GM23338 (cell line): ENCODE measurements at regions not wholly inside any gene's neighbourhood (a gene's known extent, or its start where the extent isn't known, plus 50 kb on each side); places are given as distances from the start of the nearest gene placed in this dataset.

Experiments
- ATAC-seq: fragments of 200-7000 bp; cut with Tn5 transposase; 3 replicates; pipeline ENCODE4 v1.9.1; 2020
- DNase-seq: peaks from one replicate; pipeline ENCODE4 v3.0.0-alpha.2; 2015; ENCODE audit warnings: low spot score
- H2AFZ ChIP-seq: fragments of 200-600 bp; sonication (generic); 2 replicates; pipeline ENCODE4 v1.8.0; 2016; ENCODE audit warnings: antibody characterized with exemption, mild to moderate bottlenecking, moderate library complexity
- H3F3A ChIP-seq: fragments of 200-600 bp; sonication (generic); replicated peaks from 2 replicates; pipeline ENCODE4 v1.8.0; 2017; ENCODE audit warnings: antibody characterized with exemption, mixed run types, low read depth
- H3K27ac ChIP-seq: fragments of 200-600 bp; sonication (generic); 2 replicates; pipeline ENCODE4 v1.6.1; 2016; ENCODE audit warnings: low read depth
- H3K27me3 ChIP-seq: fragments of 200-600 bp; sonication (generic); 2 replicates; pipeline ENCODE4 v1.8.0; 2016; ENCODE audit warnings: mild to moderate bottlenecking, mixed run types, moderate library complexity; ENCODE audit not compliant: insufficient read depth
- H3K36me3 ChIP-seq: fragments of 200-600 bp; sonication (generic); 2 replicates; pipeline ENCODE4 v1.8.0; 2016; ENCODE audit warnings: mild to moderate bottlenecking; ENCODE audit not compliant: insufficient read depth
- H3K4me1 ChIP-seq: fragments of 200-600 bp; sonication (generic); 2 replicates; pipeline ENCODE4 v1.8.0; 2016; ENCODE audit warnings: mild to moderate bottlenecking, moderate library complexity; ENCODE audit not compliant: insufficient read depth
- H3K4me2 ChIP-seq: fragments of 200-600 bp; sonication (generic); 2 replicates; pipeline ENCODE4 v1.7.1; 2017; ENCODE audit warnings: mixed run types
- H3K4me3 ChIP-seq: fragments of 200-600 bp; sonication (generic); 2 replicates; pipeline ENCODE4 v1.6.1; 2016; ENCODE audit warnings: mixed run types
- H3K79me2 ChIP-seq: fragments of 200-600 bp; sonication (generic); replicated peaks from 2 replicates; pipeline ENCODE4 v1.8.0; 2017; ENCODE audit warnings: mild to moderate bottlenecking; ENCODE audit not compliant: insufficient read depth
- H3K9me2 ChIP-seq: fragments of 200-600 bp; sonication (generic); 2 replicates; pipeline ENCODE4 v1.8.0; 2017; ENCODE audit not compliant: insufficient read depth
- H4K20me1 ChIP-seq: fragments of 200-600 bp; sonication (generic); replicated peaks from 2 replicates; pipeline ENCODE4 v1.8.0; 2017; ENCODE audit warnings: mild to moderate bottlenecking; ENCODE audit not compliant: insufficient read depth
- H3K27ac Mint-ChIP-seq: 2 replicates; pipeline ENCODE4 v1.8.0; 2020; ENCODE audit warnings: inconsistent platforms, mild to moderate bottlenecking, moderate library complexity, mixed read lengths
- H3K27me3 Mint-ChIP-seq: 3 replicates; pipeline ENCODE4 v1.8.0; 2022; ENCODE audit warnings: low read depth, mild to moderate bottlenecking, moderate library complexity, mixed read lengths, inconsistent platforms; ENCODE audit not compliant: insufficient read depth, poor library complexity
- H3K36me3 Mint-ChIP-seq: 3 replicates; pipeline ENCODE4 v1.8.0; 2021; ENCODE audit warnings: low read depth, mild to moderate bottlenecking, inconsistent platforms, moderate library complexity, mixed read lengths
- H3K4me1 Mint-ChIP-seq: 3 replicates; pipeline ENCODE4 v1.8.0; 2020; ENCODE audit warnings: mild to moderate bottlenecking, inconsistent platforms, mixed read lengths
- H3K4me3 Mint-ChIP-seq: 3 replicates; pipeline ENCODE4 v1.8.0; 2021; ENCODE audit warnings: moderate library complexity, mild to moderate bottlenecking, inconsistent platforms, mixed read lengths
- H3K9me3 Mint-ChIP-seq: 3 replicates; pipeline ENCODE4 v1.8.0; 2020; ENCODE audit warnings: moderate library complexity, mild to moderate bottlenecking, inconsistent platforms, mixed read lengths
- CREB1 ChIP-seq: fragments of 250-450 bp; sonication (Bioruptor Pico); IDR thresholded peaks from 2 replicates; pipeline ENCODE4 v1.5.0; 2020; ENCODE audit warnings: low read depth, mild to moderate bottlenecking, moderate library complexity
- CTCF ChIP-seq, 2 experiments: fragments of 200-600 bp in 1 of 2; sonication (generic) in 1 of 2; conservative IDR thresholded peaks; 2 replicates each; pipeline versions ENCODE4 v1.5.1 to v1.6.1; 2016 to 2017; ENCODE audit warnings: antibody characterized with exemption in 2 of 2, low read depth in 2 of 2, mild to moderate bottlenecking in 2 of 2, moderate library complexity in 1 of 2
- ETS1 ChIP-seq: IDR thresholded peaks from 2 replicates; pipeline ENCODE4 v1.6.1; 2016; ENCODE audit warnings: antibody characterized with exemption
- EZH2 ChIP-seq: fragments of 200-600 bp; sonication (generic); IDR thresholded peaks from one replicate; pipeline ENCODE4 v1.8.0; 2017; ENCODE audit warnings: antibody characterized with exemption, mild to moderate bottlenecking, low read depth; ENCODE audit not compliant: unreplicated experiment
- JUNB ChIP-seq: IDR thresholded peaks from one replicate; pipeline ENCODE4 v1.6.1; 2016; ENCODE audit warnings: antibody characterized with exemption; ENCODE audit not compliant: unreplicated experiment
- REST ChIP-seq: IDR thresholded peaks from one replicate; pipeline ENCODE4 v1.6.1; 2018; ENCODE audit warnings: antibody characterized with exemption; ENCODE audit not compliant: unreplicated experiment
- STAT1 ChIP-seq: IDR thresholded peaks from one replicate; pipeline ENCODE4 v1.6.1; 2016; ENCODE audit warnings: antibody characterized with exemption; ENCODE audit not compliant: unreplicated experiment
- ZNF114 ChIP-seq: fragments of 250-450 bp; sonication (Bioruptor Pico); IDR thresholded peaks from 2 replicates; pipeline ENCODE4 v1.5.0; 2020; ENCODE audit warnings: mild to moderate bottlenecking, moderate library complexity
- ZNF331 ChIP-seq: fragments of 250-450 bp; sonication (Bioruptor Pico); IDR thresholded peaks from 2 replicates; pipeline ENCODE4 v1.5.0; 2020; ENCODE audit warnings: low read depth, mild to moderate bottlenecking, moderate library complexity

GRCh38 chr1:58248791-58249190 lies 297.7 kb downstream of the OMA1 start:
- DNase-seq = peak; percentile 45
- H3K4me2 ChIP-seq = peak overlapping the region; percentile 97
- H2AFZ ChIP-seq = peak overlapping the region; percentile 98; the same call in 1 of the 2 replicates

More at GRCh38 chr1:58248791-58249190, 297.7 kb downstream of the OMA1 start:
- H3K4me3 ChIP-seq = peak overlapping the region; percentile 85
- no peaks in the 10 kb centered on the region for H3K9me2 ChIP-seq
- Mint-ChIP-seq H3K4me1 (peaks cover 35% of the 10 kb centered on the region), H3K4me3 (peak overlapping the region; percentile 81), H3K27me3 (peaks cover 25% of the 10 kb centered on the region), H3K27ac (no peak overlapping the region), H3K36me3 (no peaks in the 10 kb centered on the region), H3K9me3 (no peaks in the 10 kb centered on the region)
- ATAC-seq = no peak
- 0 out of 2 replicates have a peak, but pooled peaks cover 4% of the 10 kb centered on the region for H4K20me1 ChIP-seq
- H3K36me3 ChIP-seq = no peaks in the 10 kb centered on the region
- H3K27ac ChIP-seq = no peak overlapping the region
- H3K27me3 ChIP-seq = peaks cover 35% of the 10 kb centered on the region
- H3K4me1 ChIP-seq = peaks cover 16% of the 10 kb centered on the region
- H3K79me2 ChIP-seq = 0 out of 2 replicates have a peak, but pooled peaks cover 6% of the 10 kb centered on the region
- TF ChIP-seq REST (no peak), ZNF114 (CRISPR knock-in tag) (no peak), CTCF (conservative IDR thresholded peaks at IDR 0.05; ENCODE audit: low read depth in 2 of 2) (no peak), JUNB (no peak), STAT1 (no peak), CREB1 (CRISPR knock-in tag) (no peak), EZH2 (no peak), ETS1 (no peak), ZNF331 (CRISPR knock-in tag) (no peak)
- H3F3A ChIP-seq = no peaks in the 10 kb centered on the region
